A549 (cell line): ENCODE measurements at regions not wholly inside any gene's neighbourhood (a gene's known extent, or its start where the extent isn't known, plus 50 kb on each side); places are given as distances from the start of the nearest gene placed in this dataset.

ENCODE experiments used
- ATAC-seq, 2 experiments: fragments of 200-7000 bp in 1 of 2; fragments of >200 bp in 1 of 2; cut with Nextera tagmentation in 1 of 2; cut with Tn5 transposase in 1 of 2; 3 replicates each; pipeline versions ENCODE4 v1.8.0 to v1.9.1; 2018 to 2020; ENCODE audit warnings: mild to moderate bottlenecking in 1 of 2, moderate library complexity in 1 of 2
- CTCF ChIA-PET: fragments of 300-600 bp; sonication (Branson Sonifier 250); formaldehyde crosslinking; extraction: SDS; loops from one replicate; lab custom pipeline; 2021; ENCODE audit warnings: antibody characterized with exemption, inconsistent platforms; lab: Yijun Ruan, JAX
- POLR2A ChIA-PET: fragments of 350-600 bp; formaldehyde crosslinking; extraction: SDS; loops from one replicate; lab custom pipeline; 2021; ENCODE audit warnings: antibody characterized with exemption, inconsistent platforms; lab: Yijun Ruan, JAX
- DNase-seq, 2 experiments: peaks; one replicate each; pipeline versions ENCODE4 v3.0.0 to v3.0.0-alpha.2; 2011 to 2016; ENCODE audit warnings: low read depth in 1 of 2, low spot score in 1 of 2
- FAIRE-seq: peaks from 2 replicates; lab custom pipeline; 2011; peaks lifted over from hg19 to GRCh38; lab: Jason Lieb, UNC
- H3K27ac ChIP-seq, 2 experiments: fragments of >200 bp; sonication (Bioruptor Twin); formaldehyde crosslinking; 3 replicates each; pipeline ENCODE4 v1.5.1; 2016 to 2017
- H3K4me1 ChIP-seq: fragments of >200 bp; sonication (Bioruptor Twin); formaldehyde crosslinking; 3 replicates; pipeline ENCODE4 v1.6.1; 2016
- H3K4me2 ChIP-seq: fragments of >200 bp; sonication (Bioruptor Twin); formaldehyde crosslinking; 3 replicates; pipeline ENCODE4 v1.6.1; 2016
- H3K4me3 ChIP-seq: fragments of >200 bp; sonication (Bioruptor Twin); formaldehyde crosslinking; 3 replicates; pipeline ENCODE4 v1.5.1; 2016
- H3K9me3 ChIP-seq: fragments of >200 bp; sonication (Bioruptor Twin); formaldehyde crosslinking; 3 replicates; pipeline ENCODE4 v1.6.1; 2016
- CHD4 ChIP-seq: fragments of 200-600 bp; sonication (generic); IDR thresholded peaks from 2 replicates; pipeline ENCODE4 v1.6.1; 2016; ENCODE audit warnings: antibody characterized with exemption, mild to moderate bottlenecking, borderline replicate concordance
- EHMT2 ChIP-seq: fragments of 200-600 bp; sonication (generic); IDR thresholded peaks from 2 replicates; pipeline ENCODE4 v1.6.1; 2016; ENCODE audit warnings: antibody characterized with exemption, low read depth, mild to moderate bottlenecking, moderate library complexity
- ELK1 ChIP-seq: fragments of 150-350 bp; IDR thresholded peaks from 2 replicates; pipeline ENCODE4 v1.6.1; 2014; ENCODE audit warnings: low read depth, mild to moderate bottlenecking, low read length
- ESRRA ChIP-seq: fragments of 150-350 bp; IDR thresholded peaks from 2 replicates; pipeline ENCODE4 v1.6.1; 2014; ENCODE audit warnings: mild to moderate bottlenecking, low read length, borderline replicate concordance
- FOSB ChIP-seq: fragments of 250-450 bp; sonication (Bioruptor Pico); IDR thresholded peaks from 2 replicates; pipeline ENCODE4 v1.5.0; 2020; ENCODE audit warnings: mild to moderate bottlenecking, moderate library complexity
- GATA3 ChIP-seq: IDR thresholded peaks from 2 replicates; pipeline ENCODE4 v1.6.1; 2012; ENCODE audit warnings: borderline replicate concordance
- HES2 ChIP-seq: fragments of >200 bp; sonication (Bioruptor Twin); formaldehyde crosslinking; IDR thresholded peaks from 2 replicates; pipeline ENCODE4 v1.6.1; 2016
- HOXA7 ChIP-seq: fragments of 250-450 bp; sonication (Bioruptor Pico); IDR thresholded peaks from 2 replicates; pipeline ENCODE4 v1.5.0; 2020; ENCODE audit warnings: mild to moderate bottlenecking, moderate library complexity
- HOXB13 ChIP-seq: fragments of 250-450 bp; sonication (Bioruptor Pico); IDR thresholded peaks from 2 replicates; pipeline ENCODE4 v1.5.0; 2020; ENCODE audit warnings: low read depth, mild to moderate bottlenecking, moderate library complexity
- JUN ChIP-seq, 2 experiments: fragments of >200 bp; sonication (Bioruptor Twin); formaldehyde crosslinking; IDR thresholded peaks; 2 replicates in 1 of 2; 3 replicates in 1 of 2; pipeline ENCODE4 v1.6.1; 2016 to 2017
- JUNB ChIP-seq: fragments of >200 bp; sonication (Bioruptor Twin); formaldehyde crosslinking; IDR thresholded peaks from 2 replicates; pipeline ENCODE4 v1.6.1; 2016
- KDM1A ChIP-seq: fragments of 200-600 bp; sonication (generic); IDR thresholded peaks from 2 replicates; pipeline ENCODE4 v1.6.1; 2016; ENCODE audit warnings: low read depth, mild to moderate bottlenecking
- KDM5A ChIP-seq: fragments of 200-600 bp; sonication (generic); IDR thresholded peaks from 2 replicates; pipeline ENCODE4 v1.6.1; 2016; ENCODE audit warnings: antibody characterized with exemption, mild to moderate bottlenecking
- MAFK ChIP-seq: fragments of 450-650 bp; IDR thresholded peaks from 2 replicates; pipeline ENCODE4 v1.6.1; 2014; ENCODE audit not compliant: partially characterized antibody
- MAX ChIP-seq: IDR thresholded peaks from 2 replicates; pipeline ENCODE4 v1.6.1; 2012
- NR3C1 ChIP-seq: fragments of >200 bp; sonication (Bioruptor Twin); formaldehyde crosslinking; IDR thresholded peaks from 3 replicates; pipeline ENCODE4 v1.6.1; 2017
- POLR2A ChIP-seq: IDR thresholded peaks from 2 replicates; pipeline ENCODE4 v1.6.1; 2012; ENCODE audit warnings: mild to moderate bottlenecking, low read length
- SMC3 ChIP-seq: fragments of >200 bp; sonication (Bioruptor Twin); formaldehyde crosslinking; IDR thresholded peaks from 3 replicates; pipeline ENCODE4 v1.6.1; 2018; ENCODE audit warnings: inconsistent platforms
- SREBF2 ChIP-seq: fragments of 450-650 bp; IDR thresholded peaks from 2 replicates; pipeline ENCODE4 v1.6.1; 2014; ENCODE audit warnings: mild to moderate bottlenecking, moderate library complexity
- USF2 ChIP-seq: fragments of 450-650 bp; IDR thresholded peaks from 2 replicates; pipeline ENCODE4 v1.6.1; 2014; ENCODE audit warnings: antibody characterized with exemption
- ZC3H11A ChIP-seq: fragments of 450-650 bp; IDR thresholded peaks from 2 replicates; pipeline ENCODE4 v1.6.1; 2014; ENCODE audit warnings: antibody characterized with exemption, mild to moderate bottlenecking
- WGBS: methylation state at CpG from one replicate; pipeline ENCODE4 v1.1.6; 2017; ENCODE audit errors: missing lambda C conversion rate; 5-methylcytosine and 5-hydroxymethylcytosine counted together
- TF ChIP-seq, protein P1 (sequence below): fragments of 250-450 bp; sonication (Bioruptor Pico); IDR thresholded peaks from 2 replicates; pipeline ENCODE4 v1.5.0; 2020; ENCODE audit warnings: low read depth, mild to moderate bottlenecking, moderate library complexity
- TF ChIP-seq, protein P2 (sequence below): fragments of >200 bp; sonication (Bioruptor Twin); formaldehyde crosslinking; IDR thresholded peaks from 3 replicates; pipeline ENCODE4 v1.5.1; 2016
- TF ChIP-seq, protein P3 (sequence below): fragments of 250-450 bp; sonication (Bioruptor Pico); IDR thresholded peaks from 2 replicates; pipeline ENCODE4 v1.5.0; 2021; ENCODE audit warnings: mild to moderate bottlenecking, moderate library complexity, borderline replicate concordance

DNA sequence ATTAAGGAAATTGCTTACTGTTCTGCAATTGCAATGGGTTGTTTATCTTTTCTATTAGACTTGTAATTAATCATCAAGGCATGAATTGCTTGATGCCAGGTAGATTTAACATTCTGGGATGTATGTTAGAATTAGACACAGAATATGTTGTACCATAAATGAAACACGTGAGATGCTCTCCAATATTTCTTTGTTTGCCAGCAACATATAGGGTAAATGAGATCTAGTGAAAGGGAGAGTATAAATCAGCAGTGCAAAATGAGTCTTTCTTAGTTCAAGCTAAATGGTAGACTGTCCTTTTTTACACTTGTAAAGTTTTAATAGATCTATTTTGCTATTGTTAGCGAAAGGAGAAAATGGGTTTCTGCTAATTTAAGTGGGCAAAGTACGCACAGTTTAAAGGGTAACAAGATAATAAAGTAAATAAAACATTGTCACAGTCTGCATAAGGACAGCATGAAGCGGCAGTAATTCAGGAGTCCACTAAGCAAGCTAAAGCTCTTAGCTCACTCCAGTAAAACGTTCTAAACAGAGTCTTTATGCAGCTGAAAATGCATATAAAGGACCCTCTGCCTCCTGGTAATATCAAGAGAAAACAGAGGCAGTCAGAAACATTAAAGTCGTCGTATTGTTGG is 1137.1 kb downstream of the OLFM4 start:
- Histone ChIP-seq H3K4me1 (no peaks in the 10 kb centered on the region), H3K9me3 (no peaks in the 10 kb centered on the region), H3K4me2 (no peak overlapping the region), H3K27ac (no peak overlapping the region)
- CTCF ChIA-PET, result no interaction called here
- no peak for TF ChIP-seq HES2
- no peak for TF ChIP-seq ZC3H11A
- TF ChIP-seq KDM5A, result no peak
- TF ChIP-seq KDM1A, result no peak
- TF ChIP-seq JUN (IDR thresholded peaks at IDR 0.05), result no peak
- TF ChIP-seq MAX, result no peak
- TF ChIP-seq SMC3, result no peak
- TF ChIP-seq, protein P1, sequence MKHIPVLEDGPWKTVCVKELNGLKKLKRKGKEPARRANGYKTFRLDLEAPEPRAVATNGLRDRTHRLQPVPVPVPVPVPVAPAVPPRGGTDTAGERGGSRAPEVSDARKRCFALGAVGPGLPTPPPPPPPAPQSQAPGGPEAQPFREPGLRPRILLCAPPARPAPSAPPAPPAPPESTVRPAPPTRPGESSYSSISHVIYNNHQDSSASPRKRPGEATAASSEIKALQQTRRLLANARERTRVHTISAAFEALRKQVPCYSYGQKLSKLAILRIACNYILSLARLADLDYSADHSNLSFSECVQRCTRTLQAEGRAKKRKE, result no peak
- no peak for TF ChIP-seq ESRRA
- TF ChIP-seq, all 56 proteins: peak for 0
- ATAC-seq, result no peak
- POLR2A ChIA-PET, result no interaction called here
- no peak for DNase-seq
- no peak for FAIRE-seq
- no peak overlapping the region for H3K4me3 ChIP-seq
- 7% methylated on average over 7 of the region's 7 CpGs for WGBS

GRCh38 chr13:54173996-54174395 is 1145.4 kb downstream of the OLFM4 start:
- ChIA-PET CTCF (no interaction called here), POLR2A (no interaction called here)

More at GRCh38 chr13:54173996-54174395, 1145.4 kb downstream of the OLFM4 start:
- H3K4me3 ChIP-seq, result no peak overlapping the region
- no peak overlapping the region for H3K27ac ChIP-seq
- H3K4me2 ChIP-seq, result no peak overlapping the region
- no peak for FAIRE-seq
- TF ChIP-seq, protein P2, sequence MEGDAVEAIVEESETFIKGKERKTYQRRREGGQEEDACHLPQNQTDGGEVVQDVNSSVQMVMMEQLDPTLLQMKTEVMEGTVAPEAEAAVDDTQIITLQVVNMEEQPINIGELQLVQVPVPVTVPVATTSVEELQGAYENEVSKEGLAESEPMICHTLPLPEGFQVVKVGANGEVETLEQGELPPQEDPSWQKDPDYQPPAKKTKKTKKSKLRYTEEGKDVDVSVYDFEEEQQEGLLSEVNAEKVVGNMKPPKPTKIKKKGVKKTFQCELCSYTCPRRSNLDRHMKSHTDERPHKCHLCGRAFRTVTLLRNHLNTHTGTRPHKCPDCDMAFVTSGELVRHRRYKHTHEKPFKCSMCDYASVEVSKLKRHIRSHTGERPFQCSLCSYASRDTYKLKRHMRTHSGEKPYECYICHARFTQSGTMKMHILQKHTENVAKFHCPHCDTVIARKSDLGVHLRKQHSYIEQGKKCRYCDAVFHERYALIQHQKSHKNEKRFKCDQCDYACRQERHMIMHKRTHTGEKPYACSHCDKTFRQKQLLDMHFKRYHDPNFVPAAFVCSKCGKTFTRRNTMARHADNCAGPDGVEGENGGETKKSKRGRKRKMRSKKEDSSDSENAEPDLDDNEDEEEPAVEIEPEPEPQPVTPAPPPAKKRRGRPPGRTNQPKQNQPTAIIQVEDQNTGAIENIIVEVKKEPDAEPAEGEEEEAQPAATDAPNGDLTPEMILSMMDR, result no peak
- TF ChIP-seq FOSB, result no peak
- no peak for TF ChIP-seq JUNB
- no peak for TF ChIP-seq KDM1A
- TF ChIP-seq, protein P3, sequence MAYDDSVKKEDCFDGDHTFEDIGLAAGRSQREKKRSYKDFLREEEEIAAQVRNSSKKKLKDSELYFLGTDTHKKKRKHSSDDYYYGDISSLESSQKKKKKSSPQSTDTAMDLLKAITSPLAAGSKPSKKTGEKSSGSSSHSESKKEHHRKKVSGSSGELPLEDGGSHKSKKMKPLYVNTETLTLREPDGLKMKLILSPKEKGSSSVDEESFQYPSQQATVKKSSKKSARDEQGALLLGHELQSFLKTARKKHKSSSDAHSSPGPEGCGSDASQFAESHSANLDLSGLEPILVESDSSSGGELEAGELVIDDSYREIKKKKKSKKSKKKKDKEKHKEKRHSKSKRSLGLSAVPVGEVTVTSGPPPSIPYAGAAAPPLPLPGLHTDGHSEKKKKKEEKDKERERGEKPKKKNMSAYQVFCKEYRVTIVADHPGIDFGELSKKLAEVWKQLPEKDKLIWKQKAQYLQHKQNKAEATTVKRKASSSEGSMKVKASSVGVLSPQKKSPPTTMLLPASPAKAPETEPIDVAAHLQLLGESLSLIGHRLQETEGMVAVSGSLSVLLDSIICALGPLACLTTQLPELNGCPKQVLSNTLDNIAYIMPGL (CRISPR knock-in tag), result no peak
- no peak for TF ChIP-seq MAFK
- no peak for TF ChIP-seq NR3C1
- TF ChIP-seq ELK1, result no peak
- TF ChIP-seq GATA3, result no peak
- no peak for TF ChIP-seq MAX
- TF ChIP-seq HOXB13 (CRISPR knock-in tag), result no peak
- TF ChIP-seq SREBF2, result no peak
- no peak for TF ChIP-seq HOXA7 (CRISPR knock-in tag)
- TF ChIP-seq POLR2A, result no peak
- TF ChIP-seq CHD4, result no peak
- TF ChIP-seq USF2, result no peak
- TF ChIP-seq EHMT2, result no peak
- no peaks in the 10 kb centered on the region for H3K4me1 ChIP-seq
- no peak for ATAC-seq
- H3K9me3 ChIP-seq, result no peaks in the 10 kb centered on the region
- no peak for DNase-seq
